Liver (tissue), 8 donors: ENCODE measurements at regions not wholly inside any gene's neighbourhood (a gene's known extent, or its start where the extent isn't known, plus 50 kb on each side); places are given as distances from the start of the nearest gene placed in this dataset.

ENCODE experiments used
- DNase-seq: peaks from one replicate; pipeline ENCODE4 v3.0.0-alpha.2; 2017; ENCODE audit warnings: low spot score
- H3K27ac ChIP-seq, 2 donors: one replicate each; pipeline ENCODE4 v1.7.0; 2013; ENCODE audit warnings: inconsistent platforms in 2 of 2, low read length in 2 of 2, control low read depth in 1 of 2, low read depth in 1 of 2, mild to moderate bottlenecking in 1 of 2
- H3K27me3 ChIP-seq, 4 donors: one replicate each; pipeline versions ENCODE4 v1.6.1 to v1.7.0; 2013; ENCODE audit warnings: low read length in 3 of 4, inconsistent platforms in 1 of 4, mild to moderate bottlenecking in 1 of 4, moderate library complexity in 1 of 4; ENCODE audit not compliant: control insufficient read depth in 4 of 4, insufficient read depth in 4 of 4
- H3K36me3 ChIP-seq, 4 donors: one replicate each; pipeline versions ENCODE4 v1.6.1 to v1.7.0; 2013; ENCODE audit warnings: low read length in 3 of 4, mild to moderate bottlenecking in 3 of 4, low read depth in 1 of 4, moderate library complexity in 1 of 4; ENCODE audit not compliant: control insufficient read depth in 4 of 4, insufficient read depth in 3 of 4
- H3K4me1 ChIP-seq, 4 donors: one replicate each; pipeline versions ENCODE4 v1.6.1 to v1.7.0; 2013; ENCODE audit warnings: low read length in 3 of 4, mild to moderate bottlenecking in 3 of 4, moderate library complexity in 1 of 4; ENCODE audit not compliant: control insufficient read depth in 4 of 4, insufficient read depth in 4 of 4
- H3K4me3 ChIP-seq, 3 donors: one replicate each; pipeline versions ENCODE4 v1.6.1 to v1.7.0; 2013; ENCODE audit warnings: low read length in 3 of 3, control low read depth in 1 of 3, low read depth in 1 of 3, mild to moderate bottlenecking in 1 of 3
- H3K9ac ChIP-seq, 2 donors: one replicate each; pipeline ENCODE4 v1.7.0; 2013; ENCODE audit warnings: low read length in 2 of 2, mild to moderate bottlenecking in 2 of 2, moderate library complexity in 2 of 2, control low read depth in 1 of 2, low read depth in 1 of 2
- H3K9me3 ChIP-seq, 4 donors: one replicate each; pipeline versions ENCODE4 v1.6.1 to v1.7.0; 2013; ENCODE audit warnings: low read length in 3 of 4; ENCODE audit not compliant: control insufficient read depth in 4 of 4
- EGR1 ChIP-seq, 2 donors: IDR thresholded peaks; 2 replicates each; pipeline ENCODE4 v1.6.1; 2016 to 2018; ENCODE audit warnings: antibody characterized with exemption in 2 of 2, low read depth in 2 of 2
- FOXA1 ChIP-seq: IDR thresholded peaks from 2 replicates; pipeline ENCODE4 v1.6.1; 2016; ENCODE audit warnings: antibody characterized with exemption
- FOXA2 ChIP-seq: IDR thresholded peaks from 2 replicates; pipeline ENCODE4 v1.6.1; 2016; ENCODE audit warnings: antibody characterized with exemption
- GABPA ChIP-seq, 2 donors: IDR thresholded peaks in 1 of 2; conservative IDR thresholded peaks in 1 of 2; 2 replicates each; pipeline ENCODE4 v1.6.1; 2016; ENCODE audit warnings: antibody characterized with exemption in 2 of 2, mild to moderate bottlenecking in 1 of 2, moderate library complexity in 1 of 2
- HNF4A ChIP-seq, 2 donors: conservative IDR thresholded peaks; 2 replicates each; pipeline ENCODE4 v1.6.1; 2016; ENCODE audit warnings: antibody characterized with exemption in 2 of 2, mild to moderate bottlenecking in 2 of 2
- HNF4G ChIP-seq: IDR thresholded peaks from 2 replicates; pipeline ENCODE4 v1.6.1; 2016; ENCODE audit warnings: antibody characterized with exemption
- JUND ChIP-seq, 2 donors: IDR thresholded peaks; 2 replicates each; pipeline ENCODE4 v1.6.1; 2016; ENCODE audit warnings: antibody characterized with exemption in 2 of 2
- NR2F2 ChIP-seq: IDR thresholded peaks from 2 replicates; pipeline ENCODE4 v1.6.1; 2016; ENCODE audit warnings: antibody characterized with exemption
- RAD21 ChIP-seq, 2 donors: IDR thresholded peaks; 2 replicates each; pipeline ENCODE4 v1.6.1; 2016; ENCODE audit warnings: antibody characterized with exemption in 2 of 2, mild to moderate bottlenecking in 2 of 2
- SP1 ChIP-seq: IDR thresholded peaks from 2 replicates; pipeline ENCODE4 v1.6.1; 2018; ENCODE audit warnings: antibody characterized with exemption, mild to moderate bottlenecking
- TAF1 ChIP-seq: conservative IDR thresholded peaks from 2 replicates; pipeline ENCODE4 v1.6.1; 2016; ENCODE audit warnings: antibody characterized with exemption, mild to moderate bottlenecking
- YY1 ChIP-seq: IDR thresholded peaks from 2 replicates; pipeline ENCODE4 v1.6.1; 2016; ENCODE audit warnings: antibody characterized with exemption, mild to moderate bottlenecking
- ZBTB33 ChIP-seq: IDR thresholded peaks from 2 replicates; pipeline ENCODE4 v1.6.1; 2016; ENCODE audit warnings: antibody characterized with exemption
- WGBS: extraction: QIAGEN DNeasy Blood & Tissue Kit; methylation state at CpG from one replicate; pipeline ENCODE4 v1.1.7; 2013; 5-methylcytosine and 5-hydroxymethylcytosine counted together
- TF ChIP-seq, protein P1 (sequence below): IDR thresholded peaks from 2 replicates; pipeline ENCODE4 v1.6.1; 2016; ENCODE audit warnings: antibody characterized with exemption, mild to moderate bottlenecking
- TF ChIP-seq, protein P2 (sequence below): fragments of 150-350 bp; IDR thresholded peaks from 2 replicates; pipeline ENCODE4 v1.5.1; 2017; ENCODE audit warnings: improper control_type of control experiment, low read depth, low read length; ENCODE audit not compliant: missing input control
- TF ChIP-seq, protein P3 (sequence below): IDR thresholded peaks from 2 replicates; pipeline ENCODE4 v1.6.1; 2016; ENCODE audit warnings: antibody characterized with exemption
- donor health status: healthy.
- donor health status: healthy.
- donor health status: healthy.
- donor health status: healthy.
- donor health status: healthy.

GRCh38 chr20:11311659-11312224 is 606.0 kb upstream of the BTBD3 start:
- DNase-seq = no peak
- Histone ChIP-seq H3K27me3 (no peaks in the 10 kb centered on the region), H3K27ac (no peak overlapping the region), H3K4me3 (no peak overlapping the region), H3K9me3 (no peaks in the 10 kb centered on the region), H3K9ac (no peak overlapping the region), H3K36me3 (no peaks in the 10 kb centered on the region), H3K4me1 (no peaks in the 10 kb centered on the region)
- WGBS = 85% methylated on average over 3 of the region's 3 CpGs
- TF ChIP-seq FOXA2 = no peak
- no peak for TF ChIP-seq NR2F2
- TF ChIP-seq JUND (IDR thresholded peaks at IDR 0.05) = no peak
- TF ChIP-seq TAF1 = no peak
- no peak for TF ChIP-seq FOXA1
- TF ChIP-seq GABPA (IDR thresholded peaks at IDR 0.05 in 1 of 2, conservative IDR thresholded peaks at IDR 0.05 in 1 of 2) = no peak
- TF ChIP-seq, protein P1, sequence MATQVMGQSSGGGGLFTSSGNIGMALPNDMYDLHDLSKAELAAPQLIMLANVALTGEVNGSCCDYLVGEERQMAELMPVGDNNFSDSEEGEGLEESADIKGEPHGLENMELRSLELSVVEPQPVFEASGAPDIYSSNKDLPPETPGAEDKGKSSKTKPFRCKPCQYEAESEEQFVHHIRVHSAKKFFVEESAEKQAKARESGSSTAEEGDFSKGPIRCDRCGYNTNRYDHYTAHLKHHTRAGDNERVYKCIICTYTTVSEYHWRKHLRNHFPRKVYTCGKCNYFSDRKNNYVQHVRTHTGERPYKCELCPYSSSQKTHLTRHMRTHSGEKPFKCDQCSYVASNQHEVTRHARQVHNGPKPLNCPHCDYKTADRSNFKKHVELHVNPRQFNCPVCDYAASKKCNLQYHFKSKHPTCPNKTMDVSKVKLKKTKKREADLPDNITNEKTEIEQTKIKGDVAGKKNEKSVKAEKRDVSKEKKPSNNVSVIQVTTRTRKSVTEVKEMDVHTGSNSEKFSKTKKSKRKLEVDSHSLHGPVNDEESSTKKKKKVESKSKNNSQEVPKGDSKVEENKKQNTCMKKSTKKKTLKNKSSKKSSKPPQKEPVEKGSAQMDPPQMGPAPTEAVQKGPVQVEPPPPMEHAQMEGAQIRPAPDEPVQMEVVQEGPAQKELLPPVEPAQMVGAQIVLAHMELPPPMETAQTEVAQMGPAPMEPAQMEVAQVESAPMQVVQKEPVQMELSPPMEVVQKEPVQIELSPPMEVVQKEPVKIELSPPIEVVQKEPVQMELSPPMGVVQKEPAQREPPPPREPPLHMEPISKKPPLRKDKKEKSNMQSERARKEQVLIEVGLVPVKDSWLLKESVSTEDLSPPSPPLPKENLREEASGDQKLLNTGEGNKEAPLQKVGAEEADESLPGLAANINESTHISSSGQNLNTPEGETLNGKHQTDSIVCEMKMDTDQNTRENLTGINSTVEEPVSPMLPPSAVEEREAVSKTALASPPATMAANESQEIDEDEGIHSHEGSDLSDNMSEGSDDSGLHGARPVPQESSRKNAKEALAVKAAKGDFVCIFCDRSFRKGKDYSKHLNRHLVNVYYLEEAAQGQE = no peak
- no peak for TF ChIP-seq YY1
- no peak for TF ChIP-seq SP1
- TF ChIP-seq, protein P2, sequence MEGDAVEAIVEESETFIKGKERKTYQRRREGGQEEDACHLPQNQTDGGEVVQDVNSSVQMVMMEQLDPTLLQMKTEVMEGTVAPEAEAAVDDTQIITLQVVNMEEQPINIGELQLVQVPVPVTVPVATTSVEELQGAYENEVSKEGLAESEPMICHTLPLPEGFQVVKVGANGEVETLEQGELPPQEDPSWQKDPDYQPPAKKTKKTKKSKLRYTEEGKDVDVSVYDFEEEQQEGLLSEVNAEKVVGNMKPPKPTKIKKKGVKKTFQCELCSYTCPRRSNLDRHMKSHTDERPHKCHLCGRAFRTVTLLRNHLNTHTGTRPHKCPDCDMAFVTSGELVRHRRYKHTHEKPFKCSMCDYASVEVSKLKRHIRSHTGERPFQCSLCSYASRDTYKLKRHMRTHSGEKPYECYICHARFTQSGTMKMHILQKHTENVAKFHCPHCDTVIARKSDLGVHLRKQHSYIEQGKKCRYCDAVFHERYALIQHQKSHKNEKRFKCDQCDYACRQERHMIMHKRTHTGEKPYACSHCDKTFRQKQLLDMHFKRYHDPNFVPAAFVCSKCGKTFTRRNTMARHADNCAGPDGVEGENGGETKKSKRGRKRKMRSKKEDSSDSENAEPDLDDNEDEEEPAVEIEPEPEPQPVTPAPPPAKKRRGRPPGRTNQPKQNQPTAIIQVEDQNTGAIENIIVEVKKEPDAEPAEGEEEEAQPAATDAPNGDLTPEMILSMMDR = no peak
- TF ChIP-seq RAD21 (IDR thresholded peaks at IDR 0.05) = no peak
- no peak for TF ChIP-seq HNF4A (conservative IDR thresholded peaks at IDR 0.05)
- TF ChIP-seq HNF4G = no peak

DNA sequence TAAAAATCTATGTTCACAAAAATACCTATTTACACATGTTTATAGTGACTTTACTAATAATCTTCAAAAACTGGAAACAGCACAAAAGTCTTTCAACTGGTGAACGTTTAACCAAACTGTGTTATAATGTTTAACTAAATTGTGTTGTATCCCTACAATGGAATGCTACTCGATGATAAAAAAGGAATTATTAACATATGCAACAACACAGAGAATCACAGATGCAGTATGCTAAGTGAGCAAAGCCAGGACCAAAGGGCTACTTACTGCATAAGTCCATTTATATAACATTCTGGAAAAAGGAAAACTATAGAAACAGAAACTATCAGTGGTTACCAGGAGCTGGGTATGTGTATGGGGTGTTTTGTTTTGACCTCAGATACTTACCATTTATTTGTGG is 602.2 kb upstream of the BTBD3 start:
- peaks cover 0 to 2% (median 0%) of the 10 kb centered on the region in 4 donors for H3K9me3 ChIP-seq
- H3K4me3 ChIP-seq = no peak overlapping the region
- H3K9ac ChIP-seq = no peak overlapping the region
- no peak overlapping the region for H3K27ac ChIP-seq
- 68% methylated on average over 2 of the region's 2 CpGs for WGBS
- H3K36me3 ChIP-seq = no peaks in the 10 kb centered on the region
- TF ChIP-seq FOXA1 = no peak
- no peak for TF ChIP-seq YY1
- TF ChIP-seq, protein P3, sequence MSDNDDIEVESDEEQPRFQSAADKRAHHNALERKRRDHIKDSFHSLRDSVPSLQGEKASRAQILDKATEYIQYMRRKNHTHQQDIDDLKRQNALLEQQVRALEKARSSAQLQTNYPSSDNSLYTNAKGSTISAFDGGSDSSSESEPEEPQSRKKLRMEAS = no peak
- no peak for TF ChIP-seq NR2F2
- TF ChIP-seq JUND (IDR thresholded peaks at IDR 0.05) = no peak
- TF ChIP-seq HNF4A (conservative IDR thresholded peaks at IDR 0.05) = no peak
- TF ChIP-seq EGR1 (IDR thresholded peaks at IDR 0.05; ENCODE audit: low read depth in 2 of 2) = no peak
- no peak for TF ChIP-seq GABPA (IDR thresholded peaks at IDR 0.05 in 1 of 2, conservative IDR thresholded peaks at IDR 0.05 in 1 of 2)
- TF ChIP-seq ZBTB33 = no peak
- TF ChIP-seq TAF1 = no peak
- TF ChIP-seq, protein P2 = no peak
- H3K27me3 ChIP-seq = no peaks in the 10 kb centered on the region
- no peak for DNase-seq
- no peaks in the 10 kb centered on the region for H3K4me1 ChIP-seq
